ENCODE measurements at regions not wholly inside any gene's neighbourhood (a gene's known extent, or its start where the extent isn't known, plus 50 kb on each side); places are given as distances from the start of the nearest gene placed in this dataset.

GRCh38 chr21:34221331-34222030, 142.3 kb upstream of the KCNE2 start:
- H3K4me1 ChIP-seq (ENCODE audit: control insufficient read depth, low read depth, low read length) = no peaks in the 10 kb centered on the region
- no peak for DNase-seq
- no peak overlapping the region for H2AK5ac ChIP-seq (ENCODE audit: low read length)
- H2BK5ac ChIP-seq (ENCODE audit: low read length) = no peak overlapping the region
- no peak overlapping the region for H3K18ac ChIP-seq (ENCODE audit: low read length)
- no peak overlapping the region for H3K9ac ChIP-seq (ENCODE audit: low read length)
- no peaks in the 10 kb centered on the region for H3K79me1 ChIP-seq (ENCODE audit: low read length)
- H2BK120ac ChIP-seq (ENCODE audit: low read depth, low read length) = no peak overlapping the region
- H3K4ac ChIP-seq (ENCODE audit: low read depth, low read length) = no peak overlapping the region
- no peak overlapping the region for H4K8ac ChIP-seq (ENCODE audit: low read depth, low read length)
- H3K4me3 ChIP-seq (ENCODE audit: low read length) = no peak overlapping the region
- whole genome bisulfite sequencing (ENCODE audit: extremely low coverage, insufficient coverage, low lambda C conversion rate) = no CpG with 5 or more reads among the region's 11 CpGs
- H3K79me2 ChIP-seq (ENCODE audit: control insufficient read depth, insufficient read depth, low read length) = no peaks in the 10 kb centered on the region
- no peaks in the 10 kb centered on the region for H3K27me3 ChIP-seq (ENCODE audit: insufficient read depth, low read length, poor library complexity)
- no peak overlapping the region for H4K5ac ChIP-seq (ENCODE audit: low read length)
- H3K23ac ChIP-seq (ENCODE audit: low read length) = no peak overlapping the region
- H3K27ac ChIP-seq (ENCODE audit: low read depth, low read length) = no peak overlapping the region
- H3K56ac ChIP-seq (ENCODE audit: low read length) = no peak overlapping the region
- H2BK15ac ChIP-seq (replicated peaks; ENCODE audit: low read depth) = no peak overlapping the region
- no peak overlapping the region for H3K4me2 ChIP-seq (ENCODE audit: low read length)
- no peaks in the 10 kb centered on the region for H3K36me3 ChIP-seq (ENCODE audit: control insufficient read depth, insufficient read depth, low read length)

GRCh38 chr21:34222031-34222335, 141.8 kb upstream of the KCNE2 start:
- no peak overlapping the region for H3K18ac ChIP-seq (ENCODE audit: low read length)
- no CpG with 5 or more reads among the region's 14 CpGs for WGBS (ENCODE audit: extremely low coverage, insufficient coverage, low lambda C conversion rate)
- no peaks in the 10 kb centered on the region for H3K79me1 ChIP-seq (ENCODE audit: low read length)
- H3K4me1 ChIP-seq (ENCODE audit: control insufficient read depth, low read depth, low read length) = no peaks in the 10 kb centered on the region
- no peak overlapping the region for H3K4me3 ChIP-seq (ENCODE audit: low read length)
- H4K5ac ChIP-seq (ENCODE audit: low read length) = no peak overlapping the region
- H3K79me2 ChIP-seq (ENCODE audit: control insufficient read depth, insufficient read depth, low read length) = no peaks in the 10 kb centered on the region
- H3K4me2 ChIP-seq (ENCODE audit: low read length) = no peak overlapping the region
- no peak overlapping the region for H2BK120ac ChIP-seq (ENCODE audit: low read depth, low read length)
- no peak overlapping the region for H3K23ac ChIP-seq (ENCODE audit: low read length)
- H2AK5ac ChIP-seq (ENCODE audit: low read length) = no peak overlapping the region
- DNase-seq = no peak
- no peak overlapping the region for H3K9ac ChIP-seq (ENCODE audit: low read length)
- no peak overlapping the region for H2BK15ac ChIP-seq (replicated peaks; ENCODE audit: low read depth)
- no peak overlapping the region for H3K56ac ChIP-seq (ENCODE audit: low read length)
- no peaks in the 10 kb centered on the region for H3K36me3 ChIP-seq (ENCODE audit: control insufficient read depth, insufficient read depth, low read length)
- H3K4ac ChIP-seq (ENCODE audit: low read depth, low read length) = no peak overlapping the region
- no peak overlapping the region for H3K27ac ChIP-seq (ENCODE audit: low read depth, low read length)
- H3K27me3 ChIP-seq (ENCODE audit: insufficient read depth, low read length, poor library complexity) = no peaks in the 10 kb centered on the region
- H2BK5ac ChIP-seq (ENCODE audit: low read length) = no peak overlapping the region
- H4K8ac ChIP-seq (ENCODE audit: low read depth, low read length) = no peak overlapping the region

GRCh38 chr21:34223376-34223775, 140.4 kb upstream of the KCNE2 start:
- Histone ChIP-seq H3K18ac (ENCODE audit: low read length) (no peak overlapping the region), H2BK15ac (replicated peaks; ENCODE audit: low read depth) (no peak overlapping the region), H4K8ac (ENCODE audit: low read depth, low read length) (no peak overlapping the region), H2AK5ac (ENCODE audit: low read length) (no peak overlapping the region), H3K23ac (ENCODE audit: low read length) (no peak overlapping the region), H3K56ac (ENCODE audit: low read length) (no peak overlapping the region), H2BK120ac (ENCODE audit: low read depth, low read length) (no peak overlapping the region), H3K79me1 (ENCODE audit: low read length) (no peaks in the 10 kb centered on the region), H3K79me2 (ENCODE audit: control insufficient read depth, insufficient read depth, low read length) (no peaks in the 10 kb centered on the region), H3K27me3 (ENCODE audit: insufficient read depth, low read length, poor library complexity) (no peaks in the 10 kb centered on the region), H3K4me2 (ENCODE audit: low read length) (no peak overlapping the region), H3K9ac (ENCODE audit: low read length) (no peak overlapping the region), H2BK5ac (ENCODE audit: low read length) (no peak overlapping the region), H3K4me3 (ENCODE audit: low read length) (no peak overlapping the region), H4K5ac (ENCODE audit: low read length) (no peak overlapping the region), H3K27ac (ENCODE audit: low read depth, low read length) (no peak overlapping the region), H3K4ac (ENCODE audit: low read depth, low read length) (no peak overlapping the region), H3K4me1 (ENCODE audit: control insufficient read depth, low read depth, low read length) (no peaks in the 10 kb centered on the region), H3K36me3 (ENCODE audit: control insufficient read depth, insufficient read depth, low read length) (no peaks in the 10 kb centered on the region)
- no peak for DNase-seq
- no CpG with 5 or more reads among the region's 2 CpGs for WGBS (ENCODE audit: extremely low coverage, insufficient coverage, low lambda C conversion rate)

- Histone ChIP-seq H3K4ac (ENCODE audit: low read depth, low read length) (no peak overlapping the region), H3K36me3 (ENCODE audit: control insufficient read depth, insufficient read depth, low read length) (no peaks in the 10 kb centered on the region), H3K79me2 (ENCODE audit: control insufficient read depth, insufficient read depth, low read length) (no peaks in the 10 kb centered on the region), H3K23ac (ENCODE audit: low read length) (no peak overlapping the region), H2BK5ac (ENCODE audit: low read length) (no peak overlapping the region), H3K18ac (ENCODE audit: low read length) (no peak overlapping the region), H3K4me1 (ENCODE audit: control insufficient read depth, low read depth, low read length) (no peaks in the 10 kb centered on the region), H4K5ac (ENCODE audit: low read length) (no peak overlapping the region), H3K4me2 (ENCODE audit: low read length) (no peak overlapping the region), H3K9ac (ENCODE audit: low read length) (no peak overlapping the region), H3K27me3 (ENCODE audit: insufficient read depth, low read length, poor library complexity) (no peaks in the 10 kb centered on the region), H3K56ac (ENCODE audit: low read length) (no peak overlapping the region), H2BK120ac (ENCODE audit: low read depth, low read length) (no peak overlapping the region), H3K79me1 (ENCODE audit: low read length) (no peaks in the 10 kb centered on the region), H3K27ac (ENCODE audit: low read depth, low read length) (no peak overlapping the region), H2AK5ac (ENCODE audit: low read length) (no peak overlapping the region), H4K8ac (ENCODE audit: low read depth, low read length) (no peak overlapping the region), H3K4me3 (ENCODE audit: low read length) (no peak overlapping the region), H2BK15ac (replicated peaks; ENCODE audit: low read depth) (no peak overlapping the region)
- no CpG with 5 or more reads among the region's 7 CpGs for WGBS (ENCODE audit: extremely low coverage, insufficient coverage, low lambda C conversion rate)
- no peak for DNase-seq
Measured at GRCh38 chr21:34227386-34227852, 136.4 kb upstream of the KCNE2 start.

- H2BK120ac ChIP-seq (ENCODE audit: low read depth, low read length) = no peak overlapping the region
- no peak overlapping the region for H3K56ac ChIP-seq (ENCODE audit: low read length)
- H3K18ac ChIP-seq (ENCODE audit: low read length) = no peak overlapping the region
- H2BK15ac ChIP-seq (replicated peaks; ENCODE audit: low read depth) = no peak overlapping the region
- no peak for DNase-seq
- no peak overlapping the region for H2BK5ac ChIP-seq (ENCODE audit: low read length)
- no peak overlapping the region for H3K4me3 ChIP-seq (ENCODE audit: low read length)
- H3K27ac ChIP-seq (ENCODE audit: low read depth, low read length) = no peak overlapping the region
- no peaks in the 10 kb centered on the region for H3K27me3 ChIP-seq (ENCODE audit: insufficient read depth, low read length, poor library complexity)
- H3K9ac ChIP-seq (ENCODE audit: low read length) = no peak overlapping the region
- no peak overlapping the region for H3K4ac ChIP-seq (ENCODE audit: low read depth, low read length)
- H4K5ac ChIP-seq (ENCODE audit: low read length) = no peak overlapping the region
- no peaks in the 10 kb centered on the region for H3K79me2 ChIP-seq (ENCODE audit: control insufficient read depth, insufficient read depth, low read length)
- no peak overlapping the region for H3K4me2 ChIP-seq (ENCODE audit: low read length)
- no peak overlapping the region for H4K8ac ChIP-seq (ENCODE audit: low read depth, low read length)
- H2AK5ac ChIP-seq (ENCODE audit: low read length) = no peak overlapping the region
- H3K36me3 ChIP-seq (ENCODE audit: control insufficient read depth, insufficient read depth, low read length) = no peaks in the 10 kb centered on the region
- H3K79me1 ChIP-seq (ENCODE audit: low read length) = no peaks in the 10 kb centered on the region
- H3K4me1 ChIP-seq (ENCODE audit: control insufficient read depth, low read depth, low read length) = no peaks in the 10 kb centered on the region
- WGBS (ENCODE audit: extremely low coverage, insufficient coverage, low lambda C conversion rate) = no CpG with 5 or more reads among the region's 4 CpGs
- no peak overlapping the region for H3K23ac ChIP-seq (ENCODE audit: low read length)
Measured at GRCh38 chr21:34228792-34229191, 135.0 kb upstream of the KCNE2 start.

GRCh38 chr21:34229353-34229752, 134.5 kb upstream of the KCNE2 start:
- Histone ChIP-seq H3K4ac (ENCODE audit: low read depth, low read length) (no peak overlapping the region), H3K36me3 (ENCODE audit: control insufficient read depth, insufficient read depth, low read length) (no peaks in the 10 kb centered on the region), H2BK120ac (ENCODE audit: low read depth, low read length) (no peak overlapping the region), H3K4me1 (ENCODE audit: control insufficient read depth, low read depth, low read length) (no peaks in the 10 kb centered on the region), H3K4me2 (ENCODE audit: low read length) (no peak overlapping the region), H3K9ac (ENCODE audit: low read length) (no peak overlapping the region), H3K4me3 (ENCODE audit: low read length) (no peak overlapping the region), H2BK5ac (ENCODE audit: low read length) (no peak overlapping the region), H3K56ac (ENCODE audit: low read length) (no peak overlapping the region), H3K27me3 (ENCODE audit: insufficient read depth, low read length, poor library complexity) (no peaks in the 10 kb centered on the region), H3K18ac (ENCODE audit: low read length) (no peak overlapping the region), H4K5ac (ENCODE audit: low read length) (no peak overlapping the region), H2AK5ac (ENCODE audit: low read length) (no peak overlapping the region), H3K27ac (ENCODE audit: low read depth, low read length) (no peak overlapping the region), H3K23ac (ENCODE audit: low read length) (no peak overlapping the region), H2BK15ac (replicated peaks; ENCODE audit: low read depth) (no peak overlapping the region), H3K79me1 (ENCODE audit: low read length) (no peaks in the 10 kb centered on the region), H3K79me2 (ENCODE audit: control insufficient read depth, insufficient read depth, low read length) (no peaks in the 10 kb centered on the region), H4K8ac (ENCODE audit: low read depth, low read length) (no peak overlapping the region)
- WGBS (ENCODE audit: extremely low coverage, insufficient coverage, low lambda C conversion rate) = no CpG with 5 or more reads among the region's 4 CpGs
- DNase-seq = no peak

All from mesendoderm (in vitro differentiated cells).